Glutamatergic neuron (in vitro differentiated cells): ENCODE measurements at regions not wholly inside any gene's neighbourhood (a gene's known extent, or its start where the extent isn't known, plus 50 kb on each side); places are given as distances from the start of the nearest gene placed in this dataset.

Experiments used
- DNase-seq: peaks from one replicate; pipeline ENCODE4 v3.0.0; 2022
- H3K27ac Mint-ChIP-seq: one replicate; pipeline ENCODE4 v1.8.0; 2020; ENCODE audit warnings: mild to moderate bottlenecking, mixed read lengths, inconsistent platforms; ENCODE audit not compliant: unreplicated experiment
- H3K27me3 Mint-ChIP-seq: one replicate; pipeline ENCODE4 v1.8.0; 2020; ENCODE audit warnings: mild to moderate bottlenecking, moderate library complexity, mixed read lengths, inconsistent platforms; ENCODE audit not compliant: unreplicated experiment
- H3K36me3 Mint-ChIP-seq: one replicate; pipeline ENCODE4 v1.8.0; 2020; ENCODE audit warnings: mild to moderate bottlenecking, mixed read lengths, inconsistent platforms; ENCODE audit not compliant: unreplicated experiment
- H3K4me1 Mint-ChIP-seq: one replicate; pipeline ENCODE4 v1.8.0; 2020; ENCODE audit warnings: mild to moderate bottlenecking, low read depth, mixed read lengths, inconsistent platforms; ENCODE audit not compliant: unreplicated experiment
- H3K4me3 Mint-ChIP-seq: one replicate; pipeline ENCODE4 v1.8.0; 2020; ENCODE audit warnings: mild to moderate bottlenecking, mixed read lengths, inconsistent platforms; ENCODE audit not compliant: unreplicated experiment
- H3K9me3 Mint-ChIP-seq: one replicate; pipeline ENCODE4 v1.8.0; 2020; ENCODE audit warnings: mild to moderate bottlenecking, moderate library complexity, mixed read lengths, inconsistent platforms; ENCODE audit not compliant: unreplicated experiment
- CTCF ChIP-seq: fragments of 200-600 bp; sonication (generic); IDR thresholded peaks from one replicate; pipeline ENCODE4 v1.5.0; 2021; ENCODE audit not compliant: partially characterized antibody, unreplicated experiment

GRCh38 chr13:65054277-65054676 is 2175.9 kb downstream of the PCDH9 start:
- no peak overlapping the region for H3K27ac Mint-ChIP-seq
- peaks cover 4% of the 10 kb centered on the region for H3K36me3 Mint-ChIP-seq
- no peak overlapping the region for H3K4me3 Mint-ChIP-seq
- DNase-seq, result no peak
- TF ChIP-seq CTCF, result no peak
- H3K4me1 Mint-ChIP-seq, result no peaks in the 10 kb centered on the region
- H3K27me3 Mint-ChIP-seq, result no peaks in the 10 kb centered on the region
- H3K9me3 Mint-ChIP-seq, result peaks cover 1% of the 10 kb centered on the region

- Mint-ChIP-seq H3K9me3 (peaks cover 4% of the 10 kb centered on the region), H3K4me3 (no peak overlapping the region), H3K27ac (no peak overlapping the region), H3K27me3 (peaks cover 2% of the 10 kb centered on the region), H3K4me1 (peaks cover 2% of the 10 kb centered on the region), H3K36me3 (no peaks in the 10 kb centered on the region)
- DNase-seq, result no peak
- no peak for TF ChIP-seq CTCF
Observed at GRCh38 chr13:65036999-65037398, 2193.1 kb downstream of the PCDH9 start.

- no peaks in the 10 kb centered on the region for H3K36me3 Mint-ChIP-seq
- H3K4me1 Mint-ChIP-seq, result peaks cover 2% of the 10 kb centered on the region
- DNase-seq, result no peak
- H3K27ac Mint-ChIP-seq, result no peak overlapping the region
- TF ChIP-seq CTCF, result no peak
- peaks cover 2% of the 10 kb centered on the region for H3K9me3 Mint-ChIP-seq
- H3K27me3 Mint-ChIP-seq, result peaks cover 2% of the 10 kb centered on the region
- no peak overlapping the region for H3K4me3 Mint-ChIP-seq
Observed at GRCh38 chr13:65035302-65035701, 2194.8 kb downstream of the PCDH9 start.

- H3K27me3 Mint-ChIP-seq, result peaks cover 2% of the 10 kb centered on the region
- no peaks in the 10 kb centered on the region for H3K36me3 Mint-ChIP-seq
- DNase-seq, result no peak
- H3K9me3 Mint-ChIP-seq, result peaks cover 2% of the 10 kb centered on the region
- H3K4me3 Mint-ChIP-seq, result no peak overlapping the region
- no peak overlapping the region for H3K27ac Mint-ChIP-seq
- H3K4me1 Mint-ChIP-seq, result no peaks in the 10 kb centered on the region
- no peak for TF ChIP-seq CTCF
Observed at GRCh38 chr13:65034266-65034665, 2195.9 kb downstream of the PCDH9 start.

- no peak overlapping the region for H3K27ac Mint-ChIP-seq
- TF ChIP-seq CTCF, result no peak
Observed at GRCh38 chr13:65032825-65033224, 2197.3 kb downstream of the PCDH9 start.

More at GRCh38 chr13:65032825-65033224, 2197.3 kb downstream of the PCDH9 start:
- no peak overlapping the region for H3K4me3 Mint-ChIP-seq
- H3K4me1 Mint-ChIP-seq, result no peaks in the 10 kb centered on the region
- no peaks in the 10 kb centered on the region for H3K36me3 Mint-ChIP-seq
- H3K9me3 Mint-ChIP-seq, result peaks cover 2% of the 10 kb centered on the region
- peaks cover 2% of the 10 kb centered on the region for H3K27me3 Mint-ChIP-seq
- no peak for DNase-seq
